Ammon's horn (tissue), 1 donor: ENCODE measurements at regions not wholly inside any gene's neighbourhood (a gene's known extent, or its start where the extent isn't known, plus 50 kb on each side); places are given as distances from the start of the nearest gene placed in this dataset.
A peak's percentile ranks its signal among the peaks of the same experiment; 100 is the strongest.

Experiments used
- DNase-seq: peaks from one replicate; pipeline ENCODE4 v3.0.0-alpha.2; 2016; ENCODE audit warnings: low spot score

- DNase-seq = no peak
Measured at GRCh38 chr10:44326474-44327030, 58.3 kb downstream of the CXCL12 start.

GRCh38 chr10:44325596-44326307 lies 59.1 kb downstream of the CXCL12 start:
- DNase-seq = no peak

GRCh38 chr10:44325157-44325556 lies 59.7 kb downstream of the CXCL12 start:
- DNase-seq = no peak

GRCh38 chr10:44323838-44324237 lies 61.1 kb downstream of the CXCL12 start:
- no peak for DNase-seq

- no peak for DNase-seq
Measured at GRCh38 chr10:44322137-44322536, 62.8 kb downstream of the CXCL12 start.

GRCh38 chr10:44320756-44321155 lies 64.1 kb downstream of the CXCL12 start:
- no peak for DNase-seq

GRCh38 chr10:44317856-44318255 lies 67.0 kb downstream of the CXCL12 start:
- DNase-seq = no peak

GRCh38 chr10:44316922-44317215 lies 68.0 kb downstream of the CXCL12 start:
- DNase-seq = no peak

- DNase-seq = no peak
Measured at GRCh38 chr10:44316187-44316921, 68.5 kb downstream of the CXCL12 start.

- DNase-seq = no peak
Measured at GRCh38 chr10:44314802-44315460, 70.0 kb downstream of the CXCL12 start.

- DNase-seq = no peak
Measured at GRCh38 chr10:44313761-44314165, 71.1 kb downstream of the CXCL12 start.

GRCh38 chr10:44312401-44312800 lies 72.5 kb downstream of the CXCL12 start:
- DNase-seq = no peak

- no peak for DNase-seq
Measured at GRCh38 chr10:44311563-44312051, 73.3 kb downstream of the CXCL12 start.

- peak; percentile 91 for DNase-seq
Measured at GRCh38 chr10:44310762-44311562, 73.9 kb downstream of the CXCL12 start.

- no peak for DNase-seq
Measured at GRCh38 chr10:44309939-44310761, 74.7 kb downstream of the CXCL12 start.

GRCh38 chr10:44309361-44309760 lies 75.5 kb downstream of the CXCL12 start:
- no peak for DNase-seq

- no peak for DNase-seq
Measured at GRCh38 chr10:44308935-44309334, 76.0 kb downstream of the CXCL12 start.

GRCh38 chr10:44307691-44308090 lies 77.2 kb downstream of the CXCL12 start:
- DNase-seq = no peak

GRCh38 chr10:44306762-44307161 lies 78.1 kb downstream of the CXCL12 start:
- no peak for DNase-seq

- no peak for DNase-seq
Measured at GRCh38 chr10:44306147-44306710, 78.7 kb downstream of the CXCL12 start.
